ENCODE measurements at regions not wholly inside any gene's neighbourhood (a gene's known extent, or its start where the extent isn't known, plus 50 kb on each side); places are given as distances from the start of the nearest gene placed in this dataset.

DNA sequence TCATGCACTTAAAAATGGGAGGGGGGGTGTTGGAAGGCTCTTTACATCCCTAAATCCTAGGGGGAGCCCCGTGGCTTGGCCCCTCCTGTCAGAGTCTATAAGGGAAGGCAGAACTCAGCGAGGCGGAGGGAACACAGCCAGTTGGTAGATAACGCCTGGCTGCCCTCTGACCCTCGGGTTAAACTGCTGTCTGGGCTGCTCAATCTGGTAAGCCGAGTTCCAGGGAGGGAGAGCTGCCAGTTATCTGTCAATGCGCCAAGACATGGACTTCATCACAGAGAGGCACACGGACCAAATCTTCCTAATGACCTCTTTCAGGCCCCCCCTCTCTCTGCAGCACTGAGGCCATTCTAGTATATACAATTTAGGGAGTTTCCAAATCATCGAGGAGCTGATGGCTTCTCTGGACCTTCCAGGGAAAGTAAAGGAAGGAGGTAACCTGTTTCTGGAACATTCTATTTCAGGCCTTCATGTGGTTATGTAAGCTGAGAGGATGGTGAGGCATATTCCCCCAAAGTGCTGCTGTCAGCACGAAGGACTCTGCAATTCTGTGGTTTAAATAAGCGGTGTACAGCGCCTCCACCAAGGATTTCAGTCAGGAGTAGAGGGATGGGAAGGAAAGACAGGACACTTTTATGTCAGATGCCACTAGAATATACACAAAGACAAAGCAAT is 349.0 kb downstream of the MCTP2 start:
- H3K4me2 ChIP-seq (ENCODE audit: low read length) = no peak overlapping the region
- peaks cover 3% of the 10 kb centered on the region for H3K9me3 ChIP-seq (replicated peaks; ENCODE audit: low read length)
- no peaks in the 10 kb centered on the region for H3K4me1 ChIP-seq (ENCODE audit: control insufficient read depth, insufficient read depth, low read length)
- no peak overlapping the region for H3K4me3 ChIP-seq (ENCODE audit: low read length)
- no peaks in the 10 kb centered on the region for H3K36me3 ChIP-seq (ENCODE audit: insufficient read depth, low read length)
- no peak overlapping the region for H3K9ac ChIP-seq (ENCODE audit: low read depth, low read length)
- H3K27me3 ChIP-seq (ENCODE audit: control insufficient read depth, insufficient read depth, low read length) = no peaks in the 10 kb centered on the region

DNA sequence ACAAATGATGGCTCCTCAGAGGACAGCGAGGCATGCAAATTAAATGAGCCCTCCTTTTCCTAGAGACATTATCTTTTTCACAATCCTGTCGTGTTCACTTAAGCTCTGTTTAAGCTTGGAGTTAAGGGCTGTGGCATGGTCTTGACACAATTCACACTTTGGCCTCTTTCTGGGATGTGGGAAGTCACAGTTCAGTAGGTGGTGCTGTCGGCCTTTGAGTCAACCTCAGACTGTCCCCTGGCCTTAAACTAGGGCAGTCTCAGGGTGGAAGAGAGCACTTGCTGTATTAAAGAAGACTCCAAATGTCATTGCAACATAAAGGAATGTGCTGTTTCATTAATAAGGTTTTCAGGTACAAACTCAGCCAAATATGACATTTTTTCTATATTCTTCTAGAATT is 351.0 kb downstream of the MCTP2 start:
- H3K4me1 ChIP-seq (ENCODE audit: control insufficient read depth, insufficient read depth, low read length) = no peaks in the 10 kb centered on the region
- no peak overlapping the region for H3K9ac ChIP-seq (ENCODE audit: low read depth, low read length)
- no peak overlapping the region for H3K4me2 ChIP-seq (ENCODE audit: low read length)
- no peaks in the 10 kb centered on the region for H3K36me3 ChIP-seq (ENCODE audit: insufficient read depth, low read length)
- H3K9me3 ChIP-seq (replicated peaks; ENCODE audit: low read length) = peaks cover 3% of the 10 kb centered on the region
- no peaks in the 10 kb centered on the region for H3K27me3 ChIP-seq (ENCODE audit: control insufficient read depth, insufficient read depth, low read length)
- H3K4me3 ChIP-seq (ENCODE audit: low read length) = no peak overlapping the region

DNA sequence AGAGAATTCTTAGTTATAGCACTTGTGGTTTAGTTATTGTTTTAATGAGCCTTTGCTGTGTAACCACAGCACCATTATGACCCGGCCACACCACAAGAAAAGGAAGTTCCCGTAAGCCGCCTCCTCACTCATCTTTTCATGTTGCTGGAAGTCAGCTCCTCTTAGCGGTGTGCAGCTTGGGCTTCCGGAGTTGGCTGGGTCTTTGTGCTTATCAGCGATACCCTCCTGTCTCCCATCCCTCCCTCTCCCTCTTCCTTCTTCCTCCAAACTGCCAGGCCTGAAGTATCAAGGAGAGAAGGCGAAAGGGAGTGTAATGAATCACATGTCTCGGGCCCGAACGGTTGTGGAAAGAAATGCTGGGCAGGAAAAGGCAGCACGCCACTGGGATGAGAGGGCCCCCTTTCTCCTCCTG is 353.5 kb downstream of the MCTP2 start:
- no peak overlapping the region for H3K4me2 ChIP-seq (ENCODE audit: low read length)
- no peak overlapping the region for H3K4me3 ChIP-seq (ENCODE audit: low read length)
- H3K9ac ChIP-seq (ENCODE audit: low read depth, low read length) = no peak overlapping the region
- peaks cover 4% of the 10 kb centered on the region for H3K9me3 ChIP-seq (replicated peaks; ENCODE audit: low read length)
- H3K36me3 ChIP-seq (ENCODE audit: insufficient read depth, low read length) = no peaks in the 10 kb centered on the region
- H3K4me1 ChIP-seq (ENCODE audit: control insufficient read depth, insufficient read depth, low read length) = no peaks in the 10 kb centered on the region
- no peaks in the 10 kb centered on the region for H3K27me3 ChIP-seq (ENCODE audit: control insufficient read depth, insufficient read depth, low read length)

DNA sequence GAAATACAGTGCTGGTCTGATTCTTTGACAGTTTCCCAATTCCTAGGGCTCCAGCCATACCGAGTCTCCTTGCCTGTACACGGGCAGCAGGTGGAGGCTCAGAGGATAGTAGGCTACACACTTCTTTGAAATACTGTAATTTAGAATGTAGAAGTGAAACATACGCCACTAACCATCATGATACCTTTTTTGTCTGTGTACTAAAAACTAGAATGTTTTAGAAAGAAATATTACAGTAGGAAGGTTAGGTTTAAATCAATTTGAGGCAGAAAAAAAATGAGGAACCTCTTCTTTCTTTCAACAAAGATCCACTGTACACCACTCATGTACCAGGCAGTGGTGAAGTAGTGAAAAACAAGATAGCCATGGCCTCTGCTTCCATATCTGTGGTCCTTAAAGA is 354.7 kb downstream of the MCTP2 start:
- Histone ChIP-seq H3K27me3 (ENCODE audit: control insufficient read depth, insufficient read depth, low read length) (no peaks in the 10 kb centered on the region), H3K4me1 (ENCODE audit: control insufficient read depth, insufficient read depth, low read length) (no peaks in the 10 kb centered on the region), H3K4me3 (ENCODE audit: low read length) (no peak overlapping the region), H3K9me3 (replicated peaks; ENCODE audit: low read length) (peaks cover 2% of the 10 kb centered on the region), H3K36me3 (ENCODE audit: insufficient read depth, low read length) (no peaks in the 10 kb centered on the region), H3K9ac (ENCODE audit: low read depth, low read length) (no peak overlapping the region), H3K4me2 (ENCODE audit: low read length) (no peak overlapping the region)

DNA sequence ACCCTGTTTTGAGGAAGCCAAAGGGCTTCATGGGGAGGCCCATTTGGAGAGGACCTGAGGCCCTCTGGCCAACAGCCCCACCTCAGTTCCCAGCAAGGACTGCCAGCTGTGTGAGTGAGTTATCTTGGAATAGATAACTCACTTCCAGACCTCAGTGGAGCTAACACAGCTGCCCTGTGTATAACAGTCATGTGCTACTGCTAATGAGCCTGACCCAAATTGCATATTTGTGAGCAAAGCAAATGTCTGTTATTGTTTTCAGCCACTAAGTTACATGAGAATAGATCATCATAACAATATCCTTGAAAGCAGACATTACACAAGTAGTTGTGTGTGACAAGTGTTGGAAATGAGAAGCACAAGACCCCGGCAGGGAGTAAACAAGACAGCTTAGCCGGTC is 355.8 kb downstream of the MCTP2 start:
- Histone ChIP-seq H3K9ac (ENCODE audit: low read depth, low read length) (no peak overlapping the region), H3K36me3 (ENCODE audit: insufficient read depth, low read length) (no peaks in the 10 kb centered on the region), H3K9me3 (replicated peaks; ENCODE audit: low read length) (peaks cover 2% of the 10 kb centered on the region), H3K4me3 (ENCODE audit: low read length) (no peak overlapping the region), H3K4me1 (ENCODE audit: control insufficient read depth, insufficient read depth, low read length) (no peaks in the 10 kb centered on the region), H3K4me2 (ENCODE audit: low read length) (no peak overlapping the region), H3K27me3 (ENCODE audit: control insufficient read depth, insufficient read depth, low read length) (no peaks in the 10 kb centered on the region)

DNA sequence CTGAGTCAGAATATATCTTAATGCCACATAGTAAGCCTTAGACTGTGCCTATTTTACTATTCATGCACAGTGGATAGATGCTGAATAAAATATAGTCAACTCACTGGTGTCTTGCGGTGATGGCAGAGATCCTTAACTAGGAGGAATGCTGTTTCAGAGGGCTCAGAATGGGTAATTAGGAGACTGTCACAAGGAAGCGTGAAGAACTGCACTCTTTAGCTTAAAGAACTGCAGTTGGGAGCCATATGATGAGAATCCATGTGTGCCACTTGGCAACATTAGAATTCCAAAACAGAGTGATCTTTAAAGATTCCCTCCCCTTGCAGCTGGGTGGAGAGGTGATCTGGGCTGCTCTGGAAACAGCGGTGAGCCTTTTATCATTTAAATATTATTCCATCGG is 357.6 kb downstream of the MCTP2 start:
- H3K27me3 ChIP-seq (ENCODE audit: control insufficient read depth, insufficient read depth, low read length) = no peaks in the 10 kb centered on the region
- H3K9ac ChIP-seq (ENCODE audit: low read depth, low read length) = no peak overlapping the region
- peaks cover 6% of the 10 kb centered on the region for H3K9me3 ChIP-seq (replicated peaks; ENCODE audit: low read length)

DNA sequence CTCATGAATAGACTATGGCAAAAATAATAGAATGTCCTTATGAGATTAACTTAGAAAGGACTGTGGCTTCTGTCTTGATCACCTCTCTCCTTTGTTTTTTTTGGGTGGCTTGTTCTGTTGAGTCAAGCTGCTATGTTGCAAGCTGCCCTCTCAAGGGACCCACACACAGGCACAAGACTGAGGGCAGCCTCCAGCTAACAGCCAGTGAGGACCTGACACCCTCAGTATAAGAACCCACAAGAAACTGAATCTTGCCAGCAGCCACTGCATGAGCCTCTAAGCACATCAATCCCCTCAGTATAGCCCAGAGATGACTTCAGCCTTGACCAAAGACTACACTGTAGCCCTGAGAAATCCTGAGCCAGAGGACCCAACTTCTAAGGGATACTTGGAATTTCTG is 361.1 kb downstream of the MCTP2 start:
- Histone ChIP-seq H3K27me3 (ENCODE audit: control insufficient read depth, insufficient read depth, low read length) (no peaks in the 10 kb centered on the region), H3K9ac (ENCODE audit: low read depth, low read length) (no peak overlapping the region), H3K36me3 (ENCODE audit: insufficient read depth, low read length) (no peaks in the 10 kb centered on the region), H3K9me3 (replicated peaks; ENCODE audit: low read length) (peaks cover 12% of the 10 kb centered on the region), H3K4me2 (ENCODE audit: low read length) (no peak overlapping the region), H3K4me3 (ENCODE audit: low read length) (no peak overlapping the region), H3K4me1 (ENCODE audit: control insufficient read depth, insufficient read depth, low read length) (no peaks in the 10 kb centered on the region)

More for the DNA sequence above, 357.6 kb downstream of the MCTP2 start:
- no peaks in the 10 kb centered on the region for H3K36me3 ChIP-seq (ENCODE audit: insufficient read depth, low read length)
- H3K4me1 ChIP-seq (ENCODE audit: control insufficient read depth, insufficient read depth, low read length) = no peaks in the 10 kb centered on the region
- no peak overlapping the region for H3K4me3 ChIP-seq (ENCODE audit: low read length)
- H3K4me2 ChIP-seq (ENCODE audit: low read length) = no peak overlapping the region

DNA sequence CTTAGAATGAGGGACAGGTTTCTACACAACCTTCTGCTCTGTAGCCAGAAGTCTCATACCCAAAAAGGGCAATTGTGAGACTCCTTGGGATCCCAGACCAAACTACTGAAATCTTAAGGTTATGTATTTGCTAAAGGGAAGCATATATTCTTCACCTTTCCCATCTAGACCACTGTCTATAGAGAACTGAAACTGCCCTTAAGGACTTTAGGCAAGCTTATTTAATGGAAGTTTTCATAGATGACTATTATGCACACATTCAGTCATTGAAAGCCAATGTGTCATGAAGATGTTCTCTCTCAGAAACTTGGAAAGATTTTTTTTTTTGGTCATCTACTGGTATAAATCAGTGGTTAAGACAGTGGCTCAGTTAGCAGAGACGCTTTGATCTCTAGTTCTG is 365.3 kb downstream of the MCTP2 start:
- H3K4me1 ChIP-seq (ENCODE audit: control insufficient read depth, insufficient read depth, low read length) = no peaks in the 10 kb centered on the region
- H3K9ac ChIP-seq (ENCODE audit: low read depth, low read length) = no peak overlapping the region
- H3K36me3 ChIP-seq (ENCODE audit: insufficient read depth, low read length) = no peaks in the 10 kb centered on the region
- H3K27me3 ChIP-seq (ENCODE audit: control insufficient read depth, insufficient read depth, low read length) = no peaks in the 10 kb centered on the region
- no peak overlapping the region for H3K4me2 ChIP-seq (ENCODE audit: low read length)
- no peak overlapping the region for H3K4me3 ChIP-seq (ENCODE audit: low read length)
- peaks cover 10% of the 10 kb centered on the region for H3K9me3 ChIP-seq (replicated peaks; ENCODE audit: low read length)

DNA sequence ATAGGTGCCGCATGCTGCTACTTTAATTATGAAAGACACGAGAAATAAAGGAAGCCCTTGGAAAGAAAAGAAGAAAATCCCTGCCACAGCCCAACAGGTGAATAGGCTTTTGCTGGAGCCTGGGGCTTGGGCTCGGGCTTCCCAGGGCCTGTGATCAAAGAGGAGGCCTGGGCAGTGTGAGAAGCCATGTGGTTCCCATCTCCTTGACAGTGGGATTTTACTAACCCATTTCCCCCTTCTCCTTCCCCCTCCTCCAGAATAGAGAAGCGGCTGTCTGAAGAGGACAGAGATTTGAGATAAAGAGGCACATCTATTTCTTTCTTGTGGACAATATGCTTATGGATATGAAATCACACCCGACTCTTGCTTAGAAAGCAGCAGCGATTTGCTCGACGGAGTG is 369.1 kb downstream of the MCTP2 start:
- Histone ChIP-seq H3K36me3 (ENCODE audit: insufficient read depth, low read length) (no peaks in the 10 kb centered on the region), H3K4me1 (ENCODE audit: control insufficient read depth, insufficient read depth, low read length) (no peaks in the 10 kb centered on the region)

DNA sequence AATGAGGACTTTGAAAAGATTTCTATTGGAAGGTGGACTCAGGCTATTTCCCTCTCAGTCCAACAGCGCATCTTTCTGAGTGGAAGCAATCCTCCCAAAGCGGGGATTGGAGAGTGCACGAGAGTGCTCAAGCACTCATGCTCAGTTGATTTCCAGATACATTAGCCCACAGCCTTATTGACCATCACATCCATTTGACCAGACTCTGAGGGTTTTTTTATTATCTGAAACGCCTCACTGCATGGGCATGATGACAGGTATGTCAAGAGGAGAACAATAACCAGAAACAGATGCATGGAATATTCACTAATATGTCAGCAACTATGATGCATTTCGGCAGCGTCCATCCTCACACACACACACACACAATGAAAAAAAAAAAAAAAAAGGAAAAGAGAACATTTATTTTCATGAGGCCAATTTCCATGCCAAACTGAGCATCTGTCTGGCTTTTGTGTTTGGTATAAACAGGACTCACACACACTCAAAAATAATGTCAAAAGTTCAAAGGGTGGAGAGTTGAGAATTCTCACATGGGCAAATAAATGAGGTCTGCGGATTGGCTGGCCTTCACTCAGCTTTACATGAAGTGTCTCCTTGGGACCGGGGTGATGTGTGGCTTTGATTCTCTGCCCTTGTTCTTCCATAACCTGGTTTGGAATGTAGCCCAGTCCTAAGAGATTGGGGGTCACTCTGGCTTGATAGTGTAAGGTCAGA is 371.6 kb downstream of the MCTP2 start:
- no peak overlapping the region for H3K9ac ChIP-seq (ENCODE audit: low read depth, low read length)
- H3K36me3 ChIP-seq (ENCODE audit: insufficient read depth, low read length) = no peaks in the 10 kb centered on the region
- H3K27me3 ChIP-seq (ENCODE audit: control insufficient read depth, insufficient read depth, low read length) = no peaks in the 10 kb centered on the region
- H3K4me1 ChIP-seq (ENCODE audit: control insufficient read depth, insufficient read depth, low read length) = no peaks in the 10 kb centered on the region
- H3K4me2 ChIP-seq (ENCODE audit: low read length) = no peak overlapping the region
- no peak overlapping the region for H3K4me3 ChIP-seq (ENCODE audit: low read length)
- H3K9me3 ChIP-seq (replicated peaks; ENCODE audit: low read length) = no peaks in the 10 kb centered on the region

More for the DNA sequence above, 369.1 kb downstream of the MCTP2 start:
- no peak overlapping the region for H3K4me3 ChIP-seq (ENCODE audit: low read length)
- no peak overlapping the region for H3K9ac ChIP-seq (ENCODE audit: low read depth, low read length)
- peaks cover 6% of the 10 kb centered on the region for H3K9me3 ChIP-seq (replicated peaks; ENCODE audit: low read length)
- H3K27me3 ChIP-seq (ENCODE audit: control insufficient read depth, insufficient read depth, low read length) = no peaks in the 10 kb centered on the region
- H3K4me2 ChIP-seq (ENCODE audit: low read length) = no peak overlapping the region

DNA sequence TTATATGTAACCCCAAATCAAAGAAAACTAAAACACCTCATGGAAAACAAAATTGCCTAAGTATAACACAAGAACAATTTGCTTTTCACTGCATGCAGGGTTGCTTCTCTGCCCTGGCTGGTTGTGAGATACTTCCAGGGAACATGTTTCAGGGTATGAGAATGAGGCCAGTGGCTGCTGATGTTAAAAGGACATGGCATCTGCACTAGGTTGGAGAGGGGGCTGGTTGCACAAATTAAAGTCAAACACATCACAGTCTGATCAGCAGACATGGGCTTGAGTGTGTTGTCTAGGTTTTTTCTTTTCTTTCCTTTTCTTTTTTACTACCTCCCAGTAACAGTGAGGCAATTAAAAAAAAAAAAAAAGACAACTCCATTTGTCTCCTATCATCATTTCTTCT is 374.9 kb downstream of the MCTP2 start:
- no peaks in the 10 kb centered on the region for H3K4me1 ChIP-seq (ENCODE audit: control insufficient read depth, insufficient read depth, low read length)
- H3K27me3 ChIP-seq (ENCODE audit: control insufficient read depth, insufficient read depth, low read length) = no peaks in the 10 kb centered on the region
- H3K9me3 ChIP-seq (replicated peaks; ENCODE audit: low read length) = no peaks in the 10 kb centered on the region

DNA sequence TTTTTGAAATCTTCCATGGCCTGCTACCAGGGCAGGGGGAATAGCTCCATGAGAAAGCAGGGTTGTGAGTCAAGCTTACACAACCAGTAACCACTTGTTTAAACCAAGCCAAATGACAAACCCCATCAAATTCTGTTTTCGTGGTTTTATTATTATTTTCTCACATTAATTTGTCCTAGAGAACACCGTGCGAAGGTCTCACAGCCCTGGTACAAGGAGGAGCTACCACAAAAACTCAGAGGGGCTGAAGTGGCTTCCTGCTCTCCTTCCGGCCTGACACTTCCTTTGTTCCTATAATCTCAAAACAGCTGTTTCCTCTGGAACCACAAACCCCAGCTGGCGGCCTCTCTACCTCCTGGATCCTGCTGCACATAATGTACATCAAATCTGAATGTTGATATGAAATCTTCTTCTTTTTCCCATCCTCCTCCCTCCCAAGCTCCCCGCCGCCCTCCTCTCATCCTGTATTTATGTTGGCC is 375.9 kb downstream of the MCTP2 start:
- Histone ChIP-seq H3K9ac (ENCODE audit: low read depth, low read length) (no peak overlapping the region), H3K4me3 (ENCODE audit: low read length) (no peak overlapping the region), H3K27me3 (ENCODE audit: control insufficient read depth, insufficient read depth, low read length) (no peaks in the 10 kb centered on the region)

More for the DNA sequence above, 374.9 kb downstream of the MCTP2 start:
- Histone ChIP-seq H3K4me2 (ENCODE audit: low read length) (no peak overlapping the region), H3K36me3 (ENCODE audit: insufficient read depth, low read length) (no peaks in the 10 kb centered on the region), H3K4me3 (ENCODE audit: low read length) (no peak overlapping the region), H3K9ac (ENCODE audit: low read depth, low read length) (no peak overlapping the region)

More for the DNA sequence above, 375.9 kb downstream of the MCTP2 start:
- no peaks in the 10 kb centered on the region for H3K4me1 ChIP-seq (ENCODE audit: control insufficient read depth, insufficient read depth, low read length)
- no peak overlapping the region for H3K4me2 ChIP-seq (ENCODE audit: low read length)
- no peaks in the 10 kb centered on the region for H3K36me3 ChIP-seq (ENCODE audit: insufficient read depth, low read length)
- H3K9me3 ChIP-seq (replicated peaks; ENCODE audit: low read length) = no peaks in the 10 kb centered on the region
